Natural killer cell (primary cell): ENCODE measurements at regions not wholly inside any gene's neighbourhood (a gene's known extent, or its start where the extent isn't known, plus 50 kb on each side); places are given as distances from the start of the nearest gene placed in this dataset.

Experiments
- ATAC-seq, 3 donors: fragments of 150-1000 bp in 2 of 3; fragments of 200-7000 bp in 1 of 3; cut with Tn5 transposase; 1 replicate in 1 of 3; 2 replicates in 2 of 3; pipeline ENCODE4 v1.10.0; 2021; ENCODE audit warnings: mild to moderate bottlenecking in 2 of 3, moderate library complexity in 2 of 3
- DNase-seq, 2 donors: peaks; one replicate each; pipeline versions ENCODE4 v3.0.0 to v3.0.0-alpha.2; 2013 to 2021; ENCODE audit warnings: mixed read lengths in 1 of 2
- H3K27ac ChIP-seq: one replicate; pipeline ENCODE4 v1.5.1; 2013; ENCODE audit warnings: mild to moderate bottlenecking, low read length
- H3K27me3 ChIP-seq: one replicate; pipeline ENCODE4 v1.6.1; 2013; ENCODE audit warnings: low read length; ENCODE audit not compliant: control insufficient read depth, insufficient read depth
- H3K36me3 ChIP-seq: one replicate; pipeline ENCODE4 v1.6.1; 2013; ENCODE audit warnings: low read length; ENCODE audit not compliant: control insufficient read depth, insufficient read depth
- H3K4me1 ChIP-seq: one replicate; pipeline ENCODE4 v1.6.1; 2013; ENCODE audit warnings: low read length; ENCODE audit not compliant: control insufficient read depth, insufficient read depth
- H3K4me3 ChIP-seq: one replicate; pipeline ENCODE4 v1.5.1; 2013; ENCODE audit warnings: low read length
- H3K9me3 ChIP-seq: one replicate; pipeline ENCODE4 v1.6.1; 2013; ENCODE audit warnings: low read length; ENCODE audit not compliant: control insufficient read depth, insufficient read depth
- H3K27ac Mint-ChIP-seq, 2 donors: one replicate each; pipeline ENCODE4 v1.8.0; 2022; ENCODE audit warnings: mild to moderate bottlenecking in 2 of 2, mixed read lengths in 2 of 2, moderate library complexity in 1 of 2
- H3K27me3 Mint-ChIP-seq, 2 donors: one replicate each; pipeline ENCODE4 v1.8.0; 2022; ENCODE audit warnings: low read depth in 2 of 2, mixed read lengths in 2 of 2
- H3K36me3 Mint-ChIP-seq: one replicate; pipeline ENCODE4 v1.8.0; 2022; ENCODE audit warnings: mixed read lengths
- H3K4me1 Mint-ChIP-seq, 2 donors: one replicate each; pipeline ENCODE4 v1.8.0; 2022; ENCODE audit warnings: mixed read lengths in 2 of 2
- H3K4me3 Mint-ChIP-seq: one replicate; pipeline ENCODE4 v1.8.0; 2022; ENCODE audit warnings: mild to moderate bottlenecking, moderate library complexity, mixed read lengths
- H3K9me3 Mint-ChIP-seq, 2 donors: one replicate each; pipeline ENCODE4 v1.8.0; 2022; ENCODE audit warnings: mixed read lengths in 2 of 2
- CTCF ChIP-seq: fragments of 200-600 bp; IDR thresholded peaks from one replicate; pipeline ENCODE4 v1.8.0; 2022; ENCODE audit warnings: antibody characterized with exemption
- WGBS: methylation state at CpG from one replicate; pipeline ENCODE4 v1.1.7; 2013; ENCODE audit warnings: missing lambda C conversion rate; ENCODE audit not compliant: insufficient coverage; 5-methylcytosine and 5-hydroxymethylcytosine counted together
- intact Hi-C: fragments of 100-400 bp; cut with micrococcal nuclease; formaldehyde crosslinking; loops from one replicate; pipeline ENCODE4 v1.14.2; 2022

GRCh38 chr2:120572226-120572625 is 163.4 kb upstream of the GLI2 start:
- 74% methylated on average over 2 of the region's 2 CpGs for WGBS
- no peak for TF ChIP-seq CTCF

GRCh38 chr2:120574620-120575019 is 161.0 kb upstream of the GLI2 start:
- Histone ChIP-seq H3K9me3 (no peaks in the 10 kb centered on the region), H3K4me3 (no peak overlapping the region), H3K27ac (no peak overlapping the region), H3K36me3 (no peaks in the 10 kb centered on the region), H3K27me3 (peaks cover 2% of the 10 kb centered on the region), H3K4me1 (no peaks in the 10 kb centered on the region)
- no peaks in the 10 kb centered on the region for H3K36me3 Mint-ChIP-seq
- WGBS = 86% methylated on average over 4 of the region's 4 CpGs
- DNase-seq = no peak
- H3K4me3 Mint-ChIP-seq = no peak overlapping the region
- H3K4me1 Mint-ChIP-seq = no peaks in the 10 kb centered on the region
- H3K27ac Mint-ChIP-seq = no peak overlapping the region
- intact Hi-C loops = no loop called here
- H3K9me3 Mint-ChIP-seq = no peaks in the 10 kb centered on the region
- H3K27me3 Mint-ChIP-seq = peaks cover 17 to 19% of the 10 kb centered on the region in 2 donors
- no peak for TF ChIP-seq CTCF
- no peak for ATAC-seq

More at GRCh38 chr2:120572226-120572625, 163.4 kb upstream of the GLI2 start:
- Mint-ChIP-seq H3K9me3 (no peaks in the 10 kb centered on the region), H3K4me3 (no peak overlapping the region), H3K36me3 (no peaks in the 10 kb centered on the region), H3K4me1 (no peaks in the 10 kb centered on the region), H3K27me3 (peaks cover 14 to 19% of the 10 kb centered on the region in 2 donors), H3K27ac (no peak overlapping the region)
- Histone ChIP-seq H3K27ac (no peak overlapping the region), H3K27me3 (peaks cover 2% of the 10 kb centered on the region), H3K36me3 (no peaks in the 10 kb centered on the region), H3K4me3 (no peak overlapping the region), H3K9me3 (no peaks in the 10 kb centered on the region), H3K4me1 (no peaks in the 10 kb centered on the region)
- ATAC-seq (no peak), DNase-seq (no peak)
- intact Hi-C loops = no loop called here

GRCh38 chr2:120575966-120576365 is 159.7 kb upstream of the GLI2 start:
- no peak for ATAC-seq
- no peak for TF ChIP-seq CTCF
- no peaks in the 10 kb centered on the region for H3K4me1 Mint-ChIP-seq
- DNase-seq = no peak
- H3K27ac Mint-ChIP-seq = no peak overlapping the region
- no peak overlapping the region for H3K27ac ChIP-seq
- no peaks in the 10 kb centered on the region for H3K9me3 ChIP-seq
- H3K4me3 ChIP-seq = no peak overlapping the region
- no peaks in the 10 kb centered on the region for H3K36me3 ChIP-seq
- H3K4me1 ChIP-seq = no peaks in the 10 kb centered on the region
- peaks cover 2% of the 10 kb centered on the region for H3K27me3 ChIP-seq
- no peak overlapping the region for H3K4me3 Mint-ChIP-seq
- no peaks in the 10 kb centered on the region for H3K36me3 Mint-ChIP-seq
- H3K9me3 Mint-ChIP-seq = no peaks in the 10 kb centered on the region
- intact Hi-C loops = no loop called here
- WGBS = 85% methylated on average over 6 of the region's 6 CpGs
- peaks cover 19 to 23% of the 10 kb centered on the region in 2 donors for H3K27me3 Mint-ChIP-seq
